AG20443 (cell line): ENCODE measurements at regions not wholly inside any gene's neighbourhood (a gene's known extent, or its start where the extent isn't known, plus 50 kb on each side); places are given as distances from the start of the nearest gene placed in this dataset.
"Not testable (repeated sequence)": the region's sequence is repeated elsewhere in the genome, so short reads cannot be mapped to it uniquely, and the experiment has no call there.

ENCODE experiments used
- DNase-seq: peaks from one replicate; pipeline ENCODE4 v3.0.0; 2012; ENCODE audit warnings: low spot score, mixed read lengths

DNA sequence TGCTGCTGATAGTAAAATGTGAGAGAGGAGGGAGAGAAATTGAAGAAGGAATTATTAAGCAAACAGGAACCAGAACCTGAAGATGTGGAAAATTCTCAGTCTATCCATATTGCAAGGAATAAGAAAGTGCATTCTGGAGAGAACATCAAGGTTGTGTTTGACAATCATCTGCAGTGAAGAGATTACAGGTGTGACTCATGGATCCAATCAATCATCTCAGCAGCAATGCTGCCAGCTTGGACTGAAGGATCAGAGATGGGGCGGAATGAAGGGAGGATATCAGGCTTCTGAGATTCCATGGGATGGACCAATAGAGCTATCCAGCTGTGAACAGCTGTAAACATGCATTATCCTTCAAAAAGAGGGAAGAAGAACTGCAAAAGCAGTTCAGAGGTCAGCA lies 247.3 kb downstream of the LPIN1 start:
- DNase-seq: no peak

- DNase-seq: peak; percentile 63
These were observed 249.0 kb downstream of the LPIN1 start for GRCh38 chr2:11995456-11995855.

DNA sequence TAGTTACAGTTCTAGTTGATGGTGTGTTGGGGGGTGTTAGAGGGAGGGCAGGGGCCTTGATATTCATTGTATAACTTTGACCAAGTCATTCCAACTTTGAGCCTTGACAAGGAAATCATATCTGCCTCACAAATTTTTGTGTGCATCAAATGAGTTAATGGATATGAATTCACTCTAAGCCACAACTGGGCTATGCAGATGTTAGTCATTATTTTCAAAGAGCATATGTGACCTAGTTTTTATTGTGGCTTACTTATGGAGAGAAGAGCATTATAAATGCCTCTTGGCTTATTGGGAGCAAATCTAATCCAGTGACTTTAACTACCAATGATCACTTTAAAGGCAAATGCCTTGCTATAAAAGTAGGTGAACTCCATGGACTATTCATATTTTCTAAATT lies 250.2 kb downstream of the LPIN1 start:
- peak; percentile 30 for DNase-seq

GRCh38 chr2:11997142-11997541 lies 250.7 kb downstream of the LPIN1 start:
- DNase-seq: no peak

DNA sequence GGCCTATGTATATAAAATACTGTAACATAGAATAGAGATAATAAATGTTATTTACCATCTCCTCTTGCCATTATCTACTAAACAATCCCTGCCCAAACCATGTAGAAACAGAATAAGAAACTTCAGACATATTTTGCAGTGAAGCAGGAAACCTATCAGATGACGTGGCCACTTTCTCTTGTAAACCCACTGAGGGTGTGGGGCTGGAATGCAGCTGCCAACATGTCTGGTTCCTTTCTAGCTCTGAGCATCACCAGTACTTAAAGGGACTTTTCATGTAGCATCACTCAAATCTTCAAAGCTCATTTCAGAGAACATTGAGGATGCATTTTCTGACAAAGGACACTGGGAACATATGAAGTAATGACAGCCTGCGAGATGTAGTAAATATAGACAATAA lies 251.8 kb downstream of the LPIN1 start:
- peak; percentile 53 for DNase-seq

GRCh38 chr2:11998626-11999378 lies 252.4 kb downstream of the LPIN1 start:
- DNase-seq: peak; percentile 30

DNA sequence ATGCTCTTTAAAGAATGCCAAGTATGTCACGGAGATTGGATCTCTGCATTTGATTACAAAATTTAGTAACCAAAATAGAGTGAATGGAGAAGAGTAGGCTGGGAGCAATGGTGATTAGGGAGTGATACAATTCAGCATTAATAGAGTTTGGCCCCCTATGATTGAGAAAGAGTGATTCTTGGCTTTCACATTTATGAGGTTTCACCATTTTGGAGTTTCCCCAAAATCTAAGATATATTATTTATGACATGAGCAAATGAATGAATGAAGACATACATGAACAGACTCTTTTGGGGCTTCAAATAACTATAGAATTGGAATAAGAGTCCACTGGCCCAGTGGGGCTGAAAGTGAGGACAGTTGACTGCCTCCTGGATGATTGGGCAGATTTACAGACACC lies 255.2 kb downstream of the LPIN1 start:
- no peak for DNase-seq

GRCh38 chr2:12002215-12002614 lies 255.8 kb downstream of the LPIN1 start:
- DNase-seq: no peak

DNA sequence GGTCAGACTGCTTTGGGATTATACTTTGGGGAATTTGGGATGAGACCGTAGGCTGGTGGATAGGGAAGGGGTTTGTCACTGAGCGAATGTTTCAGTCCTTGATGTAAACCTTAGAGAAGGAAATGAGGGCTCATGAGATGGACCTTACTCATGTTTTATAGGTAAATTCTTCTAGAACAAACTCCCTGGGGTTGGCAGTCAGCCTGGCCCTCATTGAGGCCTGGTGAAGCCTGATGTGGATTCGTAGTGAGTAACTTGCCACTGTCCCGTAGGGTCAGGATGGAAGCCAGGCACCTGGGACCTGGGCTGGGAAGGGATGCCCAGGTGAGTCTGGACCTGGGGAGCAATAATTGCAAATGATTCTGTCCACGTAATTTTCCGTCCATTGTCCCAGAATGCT lies 258.3 kb downstream of the LPIN1 start:
- no peak for DNase-seq

- no peak for DNase-seq
These were observed 259.7 kb downstream of the LPIN1 start for GRCh38 chr2:12005886-12006681.

DNA sequence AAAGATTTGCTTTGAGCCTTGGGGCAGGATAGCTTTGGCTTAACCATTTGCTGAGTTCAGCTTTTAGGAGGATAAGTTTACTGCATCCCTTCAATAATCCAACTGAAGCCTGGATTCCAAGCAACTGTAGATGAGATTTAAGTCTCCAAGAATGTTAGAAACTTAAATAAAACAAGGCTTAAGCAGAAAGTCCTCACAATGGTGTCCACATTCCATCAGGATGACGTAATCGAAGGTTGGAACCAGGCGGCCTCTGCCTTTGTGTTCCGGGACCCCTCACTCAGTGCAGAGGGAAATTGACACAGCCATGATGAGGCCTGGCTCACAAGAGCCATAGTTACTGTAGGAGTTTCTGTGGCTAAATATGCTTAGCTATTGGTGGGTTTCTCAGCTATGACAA lies 260.4 kb downstream of the LPIN1 start:
- no peak for DNase-seq

GRCh38 chr2:12007282-12007681 lies 260.9 kb downstream of the LPIN1 start:
- DNase-seq: no peak

DNA sequence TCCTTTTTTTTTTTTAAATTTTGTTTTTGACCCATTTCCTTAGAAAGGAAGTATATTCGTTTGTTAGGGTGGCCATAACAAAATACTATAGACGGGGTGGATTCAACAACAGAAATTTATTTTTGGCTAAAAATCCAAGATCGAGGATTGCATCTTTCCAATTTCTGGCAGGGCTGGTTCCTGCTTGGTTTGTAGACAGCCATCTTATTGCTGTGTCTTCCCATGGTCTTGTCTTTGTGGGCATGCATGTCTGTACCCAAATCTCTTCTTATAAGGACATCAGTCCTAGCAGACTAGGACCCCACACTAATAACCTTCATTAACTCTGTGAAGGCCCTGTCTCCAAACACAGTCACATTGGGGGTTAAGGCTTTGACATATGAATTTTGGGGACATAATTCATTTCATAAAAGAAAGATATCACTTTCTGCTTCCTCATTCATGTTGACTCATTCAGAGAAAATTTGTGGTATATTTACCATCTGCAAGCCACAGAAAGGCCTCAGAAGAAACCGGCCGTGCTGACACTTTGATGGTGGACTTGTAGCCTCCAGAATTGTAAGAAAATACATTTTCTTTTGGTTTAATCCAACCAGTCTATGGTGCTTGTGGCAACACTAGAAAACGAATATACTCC lies 262.1 kb downstream of the LPIN1 start:
- no peak for DNase-seq

DNA sequence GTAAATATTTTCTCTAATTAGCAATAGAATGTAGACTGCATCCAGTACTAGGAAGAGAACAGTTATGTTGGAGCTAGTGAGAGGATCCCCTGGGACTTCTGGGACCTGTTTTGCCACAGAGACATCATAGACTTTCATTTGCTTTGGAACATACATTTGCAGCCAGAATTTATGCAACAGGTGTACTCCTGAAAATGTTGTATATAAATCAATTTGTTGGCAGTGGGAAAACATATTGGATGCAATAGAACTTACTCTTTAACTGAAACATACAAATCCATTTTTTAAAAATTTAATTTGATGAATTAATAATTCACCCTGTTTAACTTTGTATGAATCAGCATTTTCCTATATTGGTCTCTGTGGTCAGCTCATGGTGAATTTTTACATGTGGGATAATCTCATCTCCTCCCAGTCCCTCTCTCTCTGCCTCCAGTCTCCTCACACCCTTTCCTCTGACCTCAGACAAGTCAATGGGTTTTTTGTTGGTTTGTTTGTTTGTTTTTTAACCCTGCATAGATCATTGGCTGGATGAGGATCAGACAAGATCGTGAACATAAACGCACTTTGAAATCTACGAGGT lies 263.0 kb downstream of the LPIN1 start:
- DNase-seq: no peak

GRCh38 chr2:12010059-12010458 lies 263.6 kb downstream of the LPIN1 start:
- no peak for DNase-seq

DNA sequence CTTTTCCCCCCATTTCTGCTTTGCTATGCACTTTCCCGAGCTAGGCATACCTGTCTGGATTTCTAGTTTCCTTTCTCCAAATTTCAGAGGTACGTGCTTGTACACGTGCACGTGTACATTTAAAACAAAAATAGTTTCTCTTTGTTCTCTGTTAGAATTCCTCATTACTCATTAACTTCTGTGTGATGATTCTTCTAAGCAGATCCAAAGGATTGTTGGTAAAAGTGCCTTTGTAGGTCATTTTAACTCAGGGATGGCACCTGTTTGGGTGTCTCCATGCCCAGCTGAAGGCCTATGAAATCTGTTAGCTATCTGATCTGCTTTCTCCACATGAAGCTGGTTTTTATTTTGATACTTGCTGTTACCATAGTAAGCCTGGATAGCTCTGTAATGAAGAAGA lies 264.3 kb downstream of the LPIN1 start:
- no peak for DNase-seq

DNA sequence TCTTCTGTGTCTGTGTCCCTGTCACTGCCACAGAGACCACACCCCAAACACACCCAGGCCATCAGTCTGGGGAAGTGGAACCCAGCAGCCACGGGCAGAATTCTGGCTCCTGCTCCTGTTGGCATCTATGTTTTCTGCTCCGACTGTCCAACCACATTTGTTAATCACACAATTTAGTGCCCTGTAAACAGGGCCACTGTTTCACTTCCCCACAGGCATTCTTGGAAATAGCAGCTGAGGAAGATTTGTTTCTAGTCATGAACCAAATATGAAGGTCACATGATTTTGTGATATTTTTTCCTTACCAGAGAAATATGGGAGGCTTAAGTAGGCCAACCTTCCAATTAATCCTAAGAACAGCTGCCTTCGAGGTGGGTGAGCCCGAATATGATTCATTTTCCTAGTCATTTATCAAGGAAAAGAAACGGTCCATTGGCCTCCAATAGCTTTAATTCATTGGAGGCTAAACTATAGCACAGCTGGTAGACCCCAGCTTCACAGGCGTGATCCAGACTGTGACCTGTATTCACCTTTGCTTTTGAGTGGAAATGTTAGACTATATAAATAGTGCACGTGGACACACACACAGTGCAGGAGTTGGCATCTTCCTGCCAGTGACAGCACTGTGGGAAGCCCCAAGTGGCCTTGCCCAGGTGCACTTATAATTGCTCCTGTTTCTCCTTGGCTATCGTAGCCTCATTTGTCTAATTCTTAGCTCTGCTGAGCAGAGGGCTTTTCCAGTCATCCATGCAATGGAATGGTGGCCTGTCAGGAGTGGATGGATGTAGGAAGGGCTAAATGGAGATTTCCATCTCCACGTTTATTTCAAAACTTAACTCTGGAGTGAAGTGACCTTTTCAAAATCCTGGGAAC lies 267.9 kb downstream of the LPIN1 start:
- peak; percentile 80 for DNase-seq

DNA sequence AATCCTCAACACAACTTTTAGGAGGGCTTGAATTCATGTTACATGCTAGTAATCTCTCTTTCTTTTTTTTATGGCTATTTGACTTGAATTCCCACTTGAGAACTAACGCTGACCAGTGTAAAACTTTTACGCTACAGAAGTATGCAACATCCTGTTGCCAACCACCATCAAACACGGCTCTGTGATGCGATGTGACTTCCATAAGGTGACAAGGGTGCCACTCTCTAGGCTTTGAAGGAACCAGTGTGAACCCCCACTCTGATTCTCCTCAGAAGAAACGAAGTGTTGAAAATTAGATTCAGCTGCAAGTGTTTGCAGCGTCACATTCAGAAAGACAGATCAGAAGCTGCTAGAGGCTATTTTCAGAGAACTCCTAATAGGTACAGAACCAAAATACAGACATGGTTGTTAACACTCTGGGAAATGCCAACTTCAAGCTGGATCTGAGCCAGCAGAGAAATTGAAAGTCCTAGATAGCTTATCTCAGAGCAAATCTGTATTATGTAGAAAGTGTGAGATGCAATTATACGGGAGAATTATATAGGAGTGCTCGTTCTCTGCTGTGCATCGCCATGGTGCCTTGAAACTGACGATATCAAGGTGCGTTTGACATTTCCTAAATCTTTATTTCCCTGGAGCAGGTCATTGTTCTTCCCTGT lies 271.2 kb downstream of the LPIN1 start:
- no peak for DNase-seq

DNA sequence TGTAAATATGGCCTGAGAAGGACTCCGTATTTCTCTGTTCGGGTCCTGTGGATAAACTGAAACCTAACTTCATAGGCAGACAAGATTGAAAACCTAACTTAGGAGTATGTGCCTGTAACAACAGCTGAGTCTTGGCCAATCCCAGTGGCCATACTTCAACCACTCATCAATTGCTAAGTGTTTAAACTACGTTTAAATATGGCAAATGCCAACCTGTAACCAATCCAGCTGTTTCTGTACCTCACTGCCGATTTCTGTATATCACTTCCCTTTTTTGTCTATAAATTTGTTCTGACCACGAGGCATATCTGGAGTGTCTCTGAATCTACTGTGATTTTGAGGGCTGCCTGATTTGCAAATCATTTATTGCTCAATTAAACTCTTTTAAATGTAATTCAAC lies 272.3 kb downstream of the LPIN1 start:
- DNase-seq: not testable (repeated sequence)

DNA sequence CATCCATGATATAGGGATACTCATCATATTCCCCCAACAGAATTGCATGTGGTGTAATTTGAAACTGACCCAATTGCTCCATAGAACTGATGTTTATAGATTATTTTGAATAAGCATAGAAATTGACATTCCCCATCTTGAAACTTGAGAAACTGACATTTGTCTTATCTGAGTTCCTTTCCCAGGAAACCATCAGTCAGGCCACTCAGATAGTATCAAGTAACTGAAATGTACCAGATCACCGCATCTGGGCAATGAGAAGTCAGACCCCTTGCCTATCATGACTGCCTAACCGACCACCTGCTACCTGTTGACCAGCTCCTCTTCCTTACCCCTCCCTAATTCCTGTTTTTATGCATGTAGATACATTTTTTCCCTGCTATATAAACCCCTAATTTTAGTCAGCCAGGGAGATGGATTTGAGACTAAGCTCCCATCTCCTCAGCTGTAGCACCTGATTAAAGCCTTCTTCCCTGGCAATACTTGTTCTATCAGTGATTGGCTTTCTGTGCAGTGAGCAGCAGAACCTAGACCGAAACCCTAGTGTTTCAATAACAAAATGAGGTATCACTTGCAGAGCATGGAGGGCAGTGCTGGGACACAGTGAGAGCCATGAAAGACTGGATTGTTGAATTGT lies 274.5 kb downstream of the LPIN1 start:
- DNase-seq: no peak
